Endothelial cell (in vitro differentiated cells): ENCODE measurements at regions not wholly inside any gene's neighbourhood (a gene's known extent, or its start where the extent isn't known, plus 50 kb on each side); places are given as distances from the start of the nearest gene placed in this dataset.

Experiments used
- DNase-seq: peaks from one replicate; pipeline ENCODE4 v3.0.0; 2021; ENCODE audit warnings: low spot score
- H3K27ac Mint-ChIP-seq: one replicate; pipeline ENCODE4 v1.8.0; 2021; ENCODE audit warnings: mixed read lengths, inconsistent platforms; ENCODE audit not compliant: unreplicated experiment
- H3K27me3 Mint-ChIP-seq: one replicate; pipeline ENCODE4 v1.8.0; 2021; ENCODE audit warnings: mild to moderate bottlenecking, moderate library complexity, mixed read lengths, inconsistent platforms; ENCODE audit not compliant: unreplicated experiment
- H3K36me3 Mint-ChIP-seq: one replicate; pipeline ENCODE4 v1.8.0; 2021; ENCODE audit warnings: mild to moderate bottlenecking, low read depth, mixed read lengths, inconsistent platforms; ENCODE audit not compliant: unreplicated experiment
- H3K4me1 Mint-ChIP-seq: one replicate; pipeline ENCODE4 v1.8.0; 2021; ENCODE audit warnings: mild to moderate bottlenecking, mixed read lengths, inconsistent platforms; ENCODE audit not compliant: unreplicated experiment
- H3K4me3 Mint-ChIP-seq: one replicate; pipeline ENCODE4 v1.8.0; 2021; ENCODE audit warnings: mild to moderate bottlenecking, mixed read lengths, inconsistent platforms; ENCODE audit not compliant: unreplicated experiment
- H3K9me3 Mint-ChIP-seq: one replicate; pipeline ENCODE4 v1.8.0; 2021; ENCODE audit warnings: mixed read lengths, inconsistent platforms; ENCODE audit not compliant: unreplicated experiment
- TF ChIP-seq, protein P1 (sequence below): fragments of 200-600 bp; sonication (generic); IDR thresholded peaks from one replicate; pipeline ENCODE4 v1.5.0; 2021; ENCODE audit warnings: antibody characterized with exemption; ENCODE audit not compliant: unreplicated experiment

DNA sequence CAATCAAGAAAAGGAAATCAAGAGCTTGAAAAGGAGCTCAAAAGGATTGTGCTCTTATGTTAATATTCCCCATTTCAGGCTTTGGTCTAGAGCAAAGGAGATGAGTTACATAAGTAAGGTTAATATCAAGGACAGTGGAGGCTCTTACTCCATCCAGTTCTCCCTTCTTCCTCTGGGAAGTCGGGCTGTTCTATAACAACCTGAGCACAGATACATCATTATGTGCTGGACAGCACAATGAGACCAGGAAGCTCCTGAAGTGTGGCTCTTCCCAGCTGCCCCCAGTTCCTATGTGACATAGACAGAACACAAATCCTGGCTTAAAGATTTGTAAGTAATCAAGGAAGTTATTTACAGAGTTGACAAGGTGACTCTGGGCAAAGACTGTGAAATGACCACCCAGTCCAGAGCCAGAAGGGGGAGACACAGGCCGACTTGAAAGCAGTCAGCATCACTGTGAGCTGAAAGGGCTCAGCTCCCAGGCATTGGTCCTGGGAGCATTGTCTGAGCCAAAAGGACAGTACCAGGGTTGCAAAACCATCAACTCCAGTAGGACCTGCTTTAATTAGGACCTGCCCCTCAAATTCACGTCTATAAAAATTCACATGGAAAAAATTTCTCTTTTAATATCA, 917.6 kb upstream of the ACVR2A start:
- TF ChIP-seq, protein P1, sequence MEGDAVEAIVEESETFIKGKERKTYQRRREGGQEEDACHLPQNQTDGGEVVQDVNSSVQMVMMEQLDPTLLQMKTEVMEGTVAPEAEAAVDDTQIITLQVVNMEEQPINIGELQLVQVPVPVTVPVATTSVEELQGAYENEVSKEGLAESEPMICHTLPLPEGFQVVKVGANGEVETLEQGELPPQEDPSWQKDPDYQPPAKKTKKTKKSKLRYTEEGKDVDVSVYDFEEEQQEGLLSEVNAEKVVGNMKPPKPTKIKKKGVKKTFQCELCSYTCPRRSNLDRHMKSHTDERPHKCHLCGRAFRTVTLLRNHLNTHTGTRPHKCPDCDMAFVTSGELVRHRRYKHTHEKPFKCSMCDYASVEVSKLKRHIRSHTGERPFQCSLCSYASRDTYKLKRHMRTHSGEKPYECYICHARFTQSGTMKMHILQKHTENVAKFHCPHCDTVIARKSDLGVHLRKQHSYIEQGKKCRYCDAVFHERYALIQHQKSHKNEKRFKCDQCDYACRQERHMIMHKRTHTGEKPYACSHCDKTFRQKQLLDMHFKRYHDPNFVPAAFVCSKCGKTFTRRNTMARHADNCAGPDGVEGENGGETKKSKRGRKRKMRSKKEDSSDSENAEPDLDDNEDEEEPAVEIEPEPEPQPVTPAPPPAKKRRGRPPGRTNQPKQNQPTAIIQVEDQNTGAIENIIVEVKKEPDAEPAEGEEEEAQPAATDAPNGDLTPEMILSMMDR: peak; percentile 19
- no peaks in the 10 kb centered on the region for H3K9me3 Mint-ChIP-seq
- H3K4me3 Mint-ChIP-seq: no peak overlapping the region
- peak; percentile 65 for DNase-seq
- H3K27me3 Mint-ChIP-seq: no peaks in the 10 kb centered on the region
- H3K4me1 Mint-ChIP-seq: peaks cover 12% of the 10 kb centered on the region
- H3K27ac Mint-ChIP-seq: no peak overlapping the region
- no peaks in the 10 kb centered on the region for H3K36me3 Mint-ChIP-seq

DNA sequence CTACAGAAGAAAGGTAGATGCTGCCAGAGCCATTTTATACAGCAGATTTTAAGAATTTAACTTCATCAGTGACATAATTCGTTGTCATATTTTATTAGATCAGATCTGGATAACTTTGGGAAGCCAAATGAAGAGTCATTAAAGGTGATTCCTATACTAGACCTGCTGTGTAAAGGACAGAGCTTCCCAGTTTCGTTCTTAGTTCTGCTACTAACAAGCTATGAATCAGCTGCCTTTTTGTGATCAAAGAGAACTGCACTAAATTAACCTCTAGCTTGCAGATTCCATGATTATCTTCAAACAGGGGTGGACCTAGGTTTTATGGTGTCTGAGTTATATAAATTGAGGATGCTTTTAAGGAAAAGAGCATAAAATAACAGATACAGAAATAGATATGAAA, 926.5 kb upstream of the ACVR2A start:
- Mint-ChIP-seq H3K36me3 (no peaks in the 10 kb centered on the region), H3K27ac (no peak overlapping the region), H3K9me3 (no peaks in the 10 kb centered on the region), H3K27me3 (no peaks in the 10 kb centered on the region), H3K4me3 (no peak overlapping the region), H3K4me1 (peaks cover 8% of the 10 kb centered on the region)
- no peak for DNase-seq
- TF ChIP-seq, protein P1: no peak

DNA sequence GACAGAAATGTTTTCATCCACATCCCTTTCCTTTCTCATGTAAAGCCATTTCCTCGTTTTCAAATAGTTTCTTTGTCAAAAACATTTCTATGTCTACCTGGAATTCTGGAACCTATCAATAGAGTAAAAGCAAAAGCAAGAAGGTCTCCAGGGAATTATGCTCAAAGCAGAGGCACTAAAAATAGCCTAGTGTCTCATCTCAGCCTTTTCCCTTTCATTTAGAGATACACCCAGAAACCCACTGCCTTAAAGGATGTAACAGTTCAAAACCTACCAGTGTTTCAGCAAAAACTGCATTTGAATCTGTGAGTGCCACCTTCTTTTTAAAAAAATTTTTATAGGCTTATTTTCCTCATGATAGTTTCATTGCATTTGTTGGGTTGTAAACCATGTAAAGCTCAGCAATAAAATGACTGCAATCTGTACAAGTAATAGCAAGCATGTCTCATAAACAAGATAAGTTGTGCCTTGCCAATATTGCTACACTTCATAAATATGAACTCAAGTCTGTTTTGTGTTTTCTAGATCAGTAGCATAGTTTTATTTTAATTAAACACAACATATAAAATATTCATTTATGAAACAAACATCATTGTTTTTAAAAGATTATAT, 927.3 kb upstream of the ACVR2A start:
- no peaks in the 10 kb centered on the region for H3K36me3 Mint-ChIP-seq
- H3K27ac Mint-ChIP-seq: no peak overlapping the region
- TF ChIP-seq, protein P1: no peak
- peaks cover 8% of the 10 kb centered on the region for H3K4me1 Mint-ChIP-seq
- no peaks in the 10 kb centered on the region for H3K27me3 Mint-ChIP-seq
- H3K9me3 Mint-ChIP-seq: no peaks in the 10 kb centered on the region
- DNase-seq: no peak
- H3K4me3 Mint-ChIP-seq: no peak overlapping the region

DNA sequence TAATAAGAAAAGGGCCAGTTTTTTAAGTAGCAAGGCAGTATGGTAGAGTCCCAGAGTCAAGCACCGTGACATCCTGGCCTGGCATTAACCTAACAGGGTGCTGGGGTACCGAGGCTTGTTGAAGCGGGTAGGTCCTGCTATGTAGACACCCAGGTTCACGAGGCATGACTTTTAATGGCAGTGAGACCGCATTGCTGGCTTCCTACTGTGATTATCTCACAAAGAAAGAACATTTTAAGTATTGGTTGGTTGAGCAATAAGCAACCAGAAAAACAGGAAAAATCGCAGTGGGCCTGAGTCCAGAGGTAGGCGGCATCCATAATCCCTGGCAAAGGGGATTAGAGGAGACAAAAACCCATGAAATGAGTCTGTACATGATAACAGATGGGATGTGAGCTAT, 927.9 kb upstream of the ACVR2A start:
- Mint-ChIP-seq H3K27ac (peak overlapping the region; percentile 14), H3K36me3 (no peaks in the 10 kb centered on the region), H3K4me1 (peaks cover 8% of the 10 kb centered on the region), H3K9me3 (no peaks in the 10 kb centered on the region), H3K27me3 (no peaks in the 10 kb centered on the region), H3K4me3 (no peak overlapping the region)
- DNase-seq: no peak
- TF ChIP-seq, protein P1: no peak

DNA sequence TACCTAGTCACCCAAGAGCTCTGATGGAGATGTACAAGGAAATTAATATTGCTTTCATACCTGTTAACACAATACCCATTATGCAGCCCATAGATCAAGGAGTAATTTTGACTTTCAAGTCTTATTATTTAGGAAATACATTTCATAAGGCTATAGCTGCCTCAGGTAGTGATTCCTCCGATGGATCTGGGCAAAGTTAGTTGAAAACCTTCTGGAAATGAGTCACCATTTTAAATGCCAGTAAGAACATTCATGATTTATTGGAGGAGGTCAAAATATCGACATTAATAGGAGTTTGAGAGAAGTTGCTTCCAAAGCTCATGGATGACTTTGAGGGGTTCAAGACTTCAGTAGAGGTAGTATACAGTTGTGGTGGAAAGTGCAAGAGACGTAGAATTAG, 931.4 kb upstream of the ACVR2A start:
- no peak for DNase-seq
- H3K9me3 Mint-ChIP-seq: no peaks in the 10 kb centered on the region
- TF ChIP-seq, protein P1: no peak

More for the DNA sequence above, 931.4 kb upstream of the ACVR2A start:
- Mint-ChIP-seq H3K36me3 (no peaks in the 10 kb centered on the region), H3K4me1 (peaks cover 8% of the 10 kb centered on the region), H3K4me3 (no peak overlapping the region), H3K27ac (no peak overlapping the region), H3K27me3 (no peaks in the 10 kb centered on the region)
